ENCODE measurements at regions not wholly inside any gene's neighbourhood (a gene's known extent, or its start where the extent isn't known, plus 50 kb on each side); places are given as distances from the start of the nearest gene placed in this dataset.
"Not testable (repeated sequence)": the region's sequence is repeated elsewhere in the genome, so short reads cannot be mapped to it uniquely, and the experiment has no call there.

- peaks cover 11% of the 10 kb centered on the region for H3K4me1 Mint-ChIP-seq (ENCODE audit: low read depth)
- H3K27ac Mint-ChIP-seq = no peak overlapping the region
- peaks cover 4% of the 10 kb centered on the region for H3K9me3 Mint-ChIP-seq
- no peak overlapping the region for H3K4me3 Mint-ChIP-seq
- peaks cover 3% of the 10 kb centered on the region for H3K36me3 Mint-ChIP-seq (ENCODE audit: low read depth)
- H3K27me3 Mint-ChIP-seq (ENCODE audit: low read depth) = peaks cover 10% of the 10 kb centered on the region
Measured at GRCh38 chr4:118589471-118590055, 95.6 kb upstream of the METTL14 start.

GRCh38 chr4:118591339-118592046 is 93.7 kb upstream of the METTL14 start:
- not testable (repeated sequence) for H3K27me3 Mint-ChIP-seq (ENCODE audit: low read depth); H3K36me3 Mint-ChIP-seq (ENCODE audit: low read depth); H3K9me3 Mint-ChIP-seq; H3K4me1 Mint-ChIP-seq (ENCODE audit: low read depth)
- Mint-ChIP-seq H3K4me3 (peak overlapping the region; percentile 94), H3K27ac (peak overlapping the region; percentile 99)

- not testable (repeated sequence) for H3K27ac Mint-ChIP-seq; H3K4me1 Mint-ChIP-seq (ENCODE audit: low read depth); H3K27me3 Mint-ChIP-seq (ENCODE audit: low read depth); H3K36me3 Mint-ChIP-seq (ENCODE audit: low read depth); H3K9me3 Mint-ChIP-seq
- H3K4me3 Mint-ChIP-seq = peak overlapping the region; percentile 94
Measured at GRCh38 chr4:118592289-118592688, 92.9 kb upstream of the METTL14 start.

GRCh38 chr4:118595883-118596282 is 89.3 kb upstream of the METTL14 start:
- H3K9me3 Mint-ChIP-seq; H3K27me3 Mint-ChIP-seq (ENCODE audit: low read depth); H3K36me3 Mint-ChIP-seq (ENCODE audit: low read depth); H3K4me1 Mint-ChIP-seq (ENCODE audit: low read depth); H3K4me3 Mint-ChIP-seq; H3K27ac Mint-ChIP-seq: not testable (repeated sequence)

- not testable (repeated sequence) for H3K27me3 Mint-ChIP-seq (ENCODE audit: low read depth); H3K27ac Mint-ChIP-seq; H3K4me1 Mint-ChIP-seq (ENCODE audit: low read depth); H3K4me3 Mint-ChIP-seq; H3K36me3 Mint-ChIP-seq (ENCODE audit: low read depth); H3K9me3 Mint-ChIP-seq
Measured at GRCh38 chr4:118625097-118625496, 60.1 kb upstream of the METTL14 start.

- Mint-ChIP-seq H3K36me3 (ENCODE audit: low read depth) (peaks cover 15% of the 10 kb centered on the region), H3K27ac (peak overlapping the region; percentile 20)
- H3K4me1 Mint-ChIP-seq (ENCODE audit: low read depth); H3K4me3 Mint-ChIP-seq; H3K9me3 Mint-ChIP-seq; H3K27me3 Mint-ChIP-seq (ENCODE audit: low read depth): not testable (repeated sequence)
Measured at GRCh38 chr4:118629697-118630096, 55.5 kb upstream of the METTL14 start.

GRCh38 chr4:118630897-118631296 is 54.3 kb upstream of the METTL14 start:
- peak overlapping the region; percentile 19 for H3K27ac Mint-ChIP-seq
- H3K9me3 Mint-ChIP-seq; H3K27me3 Mint-ChIP-seq (ENCODE audit: low read depth); H3K4me3 Mint-ChIP-seq; H3K4me1 Mint-ChIP-seq (ENCODE audit: low read depth): not testable (repeated sequence)
- H3K36me3 Mint-ChIP-seq (ENCODE audit: low read depth) = peaks cover 15% of the 10 kb centered on the region

GRCh38 chr4:118631321-118632050 is 53.7 kb upstream of the METTL14 start:
- H3K4me3 Mint-ChIP-seq; H3K27me3 Mint-ChIP-seq (ENCODE audit: low read depth); H3K4me1 Mint-ChIP-seq (ENCODE audit: low read depth); H3K9me3 Mint-ChIP-seq: not testable (repeated sequence)
- H3K27ac Mint-ChIP-seq = peak overlapping the region; percentile 19
- peaks cover 15% of the 10 kb centered on the region for H3K36me3 Mint-ChIP-seq (ENCODE audit: low read depth)

GRCh38 chr4:118633476-118633875 is 51.7 kb upstream of the METTL14 start:
- H3K4me1 Mint-ChIP-seq (ENCODE audit: low read depth); H3K27me3 Mint-ChIP-seq (ENCODE audit: low read depth); H3K9me3 Mint-ChIP-seq; H3K4me3 Mint-ChIP-seq; H3K27ac Mint-ChIP-seq: not testable (repeated sequence)
- peaks cover 15% of the 10 kb centered on the region for H3K36me3 Mint-ChIP-seq (ENCODE audit: low read depth)

- not testable (repeated sequence) for H3K4me3 Mint-ChIP-seq; H3K4me1 Mint-ChIP-seq (ENCODE audit: low read depth); H3K27me3 Mint-ChIP-seq (ENCODE audit: low read depth); H3K27ac Mint-ChIP-seq; H3K9me3 Mint-ChIP-seq
- peaks cover 11% of the 10 kb centered on the region for H3K36me3 Mint-ChIP-seq (ENCODE audit: low read depth)
Measured at GRCh38 chr4:118634126-118634875, 50.9 kb upstream of the METTL14 start.
